GM18508 (cell line): ENCODE measurements at regions not wholly inside any gene's neighbourhood (a gene's known extent, or its start where the extent isn't known, plus 50 kb on each side); places are given as distances from the start of the nearest gene placed in this dataset.

Source experiments
- ATAC-seq: cut with Tn5 transposase; IDR thresholded peaks from one replicate; pipeline ENCODE4 v1.9.1; 2021; ENCODE audit warnings: moderate number of reproducible peaks; ENCODE audit not compliant: insufficient read depth, unreplicated experiment

GRCh38 chr14:98137131-98138025, 1134.6 kb downstream of the BCL11B start:
- no peak for ATAC-seq

GRCh38 chr14:98138666-98139065, 1133.3 kb downstream of the BCL11B start:
- ATAC-seq: no peak

- ATAC-seq: no peak
Observed at GRCh38 chr14:98140862-98141530, 1131.0 kb downstream of the BCL11B start.

GRCh38 chr14:98143566-98143965, 1128.4 kb downstream of the BCL11B start:
- ATAC-seq: no peak

GRCh38 chr14:98144964-98145363, 1127.0 kb downstream of the BCL11B start:
- ATAC-seq: no peak

- no peak for ATAC-seq
Observed at GRCh38 chr14:98146416-98146815, 1125.6 kb downstream of the BCL11B start.

- no peak for ATAC-seq
Observed at GRCh38 chr14:98154254-98154653, 1117.7 kb downstream of the BCL11B start.

GRCh38 chr14:98156411-98156810, 1115.6 kb downstream of the BCL11B start:
- ATAC-seq: no peak

- no peak for ATAC-seq
Observed at GRCh38 chr14:98160901-98161300, 1111.1 kb downstream of the BCL11B start.

GRCh38 chr14:98161356-98161755, 1110.6 kb downstream of the BCL11B start:
- ATAC-seq: no peak

GRCh38 chr14:98162856-98163805, 1108.9 kb downstream of the BCL11B start:
- no peak for ATAC-seq

- ATAC-seq: no peak
Observed at GRCh38 chr14:98163873-98164272, 1108.1 kb downstream of the BCL11B start.

- no peak for ATAC-seq
Observed at GRCh38 chr14:98165976-98166375, 1106.0 kb downstream of the BCL11B start.

GRCh38 chr14:98167275-98167674, 1104.7 kb downstream of the BCL11B start:
- no peak for ATAC-seq

GRCh38 chr14:98167705-98168104, 1104.3 kb downstream of the BCL11B start:
- no peak for ATAC-seq

- ATAC-seq: no peak
Observed at GRCh38 chr14:98168211-98168985, 1103.6 kb downstream of the BCL11B start.

- no peak for ATAC-seq
Observed at GRCh38 chr14:98169170-98169587, 1102.8 kb downstream of the BCL11B start.

- ATAC-seq: no peak
Observed at GRCh38 chr14:98170575-98170974, 1101.4 kb downstream of the BCL11B start.

GRCh38 chr14:98171654-98172053, 1100.3 kb downstream of the BCL11B start:
- ATAC-seq: no peak
